DMS53 (cell line): ENCODE measurements at regions not wholly inside any gene's neighbourhood (a gene's known extent, or its start where the extent isn't known, plus 50 kb on each side); places are given as distances from the start of the nearest gene placed in this dataset.
"Not testable (repeated sequence)": the region's sequence is repeated elsewhere in the genome, so short reads cannot be mapped to it uniquely, and the experiment has no call there.

ENCODE experiments used
- DNase-seq: peaks from one replicate; lab custom pipeline; 2025; lab: John Stamatoyannopoulos, UW

- no peak for DNase-seq
Measured at GRCh38 chr5:50501491-50502228, 60.6 kb upstream of the EMB start.

- peak; percentile 45 for DNase-seq
Measured at GRCh38 chr5:50513028-50513457, 72.0 kb upstream of the EMB start.

GRCh38 chr5:50521060-50521459, 80.0 kb upstream of the EMB start:
- DNase-seq, result peak; percentile 8

- DNase-seq, result peak; percentile 89
Measured at GRCh38 chr5:50527514-50528060, 86.5 kb upstream of the EMB start.

GRCh38 chr5:50535393-50535792, 94.3 kb upstream of the EMB start:
- no peak for DNase-seq

GRCh38 chr5:50537534-50537933, 96.4 kb upstream of the EMB start:
- not testable (repeated sequence) for DNase-seq

- no peak for DNase-seq
Measured at GRCh38 chr5:50547303-50547702, 106.2 kb upstream of the EMB start.

GRCh38 chr5:50550267-50550666, 109.2 kb upstream of the EMB start:
- no peak for DNase-seq

- no peak for DNase-seq
Measured at GRCh38 chr5:50550993-50551392, 109.9 kb upstream of the EMB start.

GRCh38 chr5:50553560-50553984, 112.5 kb upstream of the EMB start:
- peak; percentile 72 for DNase-seq

- not testable (repeated sequence) for DNase-seq
Measured at GRCh38 chr5:50558640-50559039, 107.8 kb upstream of the PARP8 start.

GRCh38 chr5:50559955-50560354, 106.5 kb upstream of the PARP8 start:
- no peak for DNase-seq

GRCh38 chr5:50562694-50563093, 103.7 kb upstream of the PARP8 start:
- no peak for DNase-seq

GRCh38 chr5:50564079-50564478, 102.4 kb upstream of the PARP8 start:
- DNase-seq, result no peak

GRCh38 chr5:50564558-50564957, 101.9 kb upstream of the PARP8 start:
- no peak for DNase-seq

GRCh38 chr5:50574121-50574520, 92.3 kb upstream of the PARP8 start:
- DNase-seq, result no peak

GRCh38 chr5:50575740-50576139, 90.7 kb upstream of the PARP8 start:
- DNase-seq, result no peak

- DNase-seq, result peak; percentile 57
Measured at GRCh38 chr5:50576265-50576664, 90.2 kb upstream of the PARP8 start.

GRCh38 chr5:50576686-50577256, 89.7 kb upstream of the PARP8 start:
- no peak for DNase-seq

GRCh38 chr5:50580506-50580905, 85.9 kb upstream of the PARP8 start:
- no peak for DNase-seq

- not testable (repeated sequence) for DNase-seq
Measured at GRCh38 chr5:50581845-50582244, 84.6 kb upstream of the PARP8 start.

GRCh38 chr5:50582699-50583098, 83.7 kb upstream of the PARP8 start:
- no peak for DNase-seq

GRCh38 chr5:50583621-50584020, 82.8 kb upstream of the PARP8 start:
- no peak for DNase-seq
